HG02610 (cell line): ENCODE measurements at regions not wholly inside any gene's neighbourhood (a gene's known extent, or its start where the extent isn't known, plus 50 kb on each side); places are given as distances from the start of the nearest gene placed in this dataset.
"Not testable (repeated sequence)": the region's sequence is repeated elsewhere in the genome, so short reads cannot be mapped to it uniquely, and the experiment has no call there.

Experiments used
- ATAC-seq: cut with Tn5 transposase; IDR thresholded peaks from one replicate; pipeline ENCODE4 v1.9.1; 2021; ENCODE audit warnings: mild to moderate bottlenecking, moderate library complexity; ENCODE audit not compliant: unreplicated experiment

DNA sequence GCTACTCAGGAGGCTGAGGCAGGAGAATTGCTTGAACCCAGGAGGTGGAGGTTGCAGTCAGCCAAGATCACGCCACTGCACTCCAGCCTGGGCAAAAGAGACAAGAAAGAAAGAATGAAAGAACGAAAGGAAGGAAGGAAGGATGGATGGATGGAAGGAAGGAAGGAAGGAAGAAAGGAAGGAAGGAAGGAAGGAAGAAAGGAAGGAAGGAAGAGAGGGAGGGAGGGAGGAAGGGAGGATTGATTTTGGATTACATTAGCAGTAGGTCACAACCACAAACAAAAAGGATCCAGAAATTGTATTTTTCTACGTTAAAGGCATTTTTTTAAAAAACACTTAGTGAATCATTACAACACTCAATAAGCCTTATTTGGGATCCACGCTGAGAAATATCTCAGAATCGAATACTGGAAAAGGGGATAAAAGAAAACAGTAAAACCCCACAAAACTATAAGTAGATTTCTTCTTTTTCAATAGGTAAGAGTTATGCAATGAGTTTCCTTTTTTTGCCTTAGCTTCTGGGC, 136.9 kb upstream of the FREM1 start:
- no peak for ATAC-seq

DNA sequence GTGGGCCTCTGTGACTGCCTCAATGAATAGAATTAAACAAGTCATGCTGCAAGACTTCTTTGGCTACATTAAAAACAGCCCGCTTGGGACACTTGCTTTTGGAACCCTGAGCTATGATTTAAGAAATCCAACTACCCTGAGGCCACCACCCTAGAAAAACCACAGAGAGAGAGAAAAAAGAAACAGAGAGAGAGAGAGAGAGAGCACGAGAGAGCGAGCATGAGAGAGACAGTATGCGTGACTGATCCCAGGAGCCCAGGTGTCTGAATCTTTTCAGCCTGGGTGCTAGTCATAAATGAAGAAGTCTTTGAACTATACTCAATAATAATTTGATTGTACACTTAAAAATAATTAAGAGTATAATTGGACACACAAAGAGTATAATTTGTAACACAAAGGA, 123.1 kb upstream of the FREM1 start:
- no peak for ATAC-seq

DNA sequence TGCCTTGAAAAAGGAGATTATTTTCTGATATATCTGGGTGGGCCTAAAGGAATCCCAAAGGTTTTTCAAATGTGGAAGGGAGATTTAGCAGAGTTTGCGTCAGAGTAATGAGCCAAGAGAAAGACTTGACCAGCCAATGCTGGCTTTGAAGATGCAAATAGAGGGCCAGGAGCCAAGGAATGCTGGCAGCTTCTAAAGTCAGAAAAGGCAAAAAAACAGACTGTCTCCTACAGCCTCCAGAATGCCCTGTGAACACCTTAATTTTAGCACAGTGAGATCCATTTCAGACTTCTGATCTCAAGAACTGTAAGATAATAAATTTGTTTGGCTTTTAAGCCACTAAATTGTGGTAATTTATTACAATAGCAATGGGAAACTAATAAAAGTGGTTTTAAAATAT, 122.6 kb upstream of the FREM1 start:
- ATAC-seq = no peak

DNA sequence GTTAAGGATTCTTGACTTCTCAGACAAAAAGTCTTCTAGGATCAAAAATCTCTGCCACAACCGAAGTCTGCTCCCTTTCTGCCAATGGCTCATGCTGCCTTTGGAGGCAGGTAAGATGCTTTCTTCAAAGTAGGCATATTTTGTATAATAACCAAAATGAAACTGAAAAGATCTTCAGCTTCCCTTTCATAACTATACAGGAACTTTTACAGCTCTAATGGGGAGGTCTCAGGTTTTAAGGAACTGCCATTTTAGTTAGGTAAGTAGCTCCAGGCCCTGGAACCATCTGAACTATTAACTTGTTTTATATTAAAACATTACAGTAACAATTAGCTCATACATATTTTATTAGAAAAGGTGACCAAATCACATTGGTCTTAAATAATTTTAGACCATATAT, 110.9 kb upstream of the FREM1 start:
- no peak for ATAC-seq

DNA sequence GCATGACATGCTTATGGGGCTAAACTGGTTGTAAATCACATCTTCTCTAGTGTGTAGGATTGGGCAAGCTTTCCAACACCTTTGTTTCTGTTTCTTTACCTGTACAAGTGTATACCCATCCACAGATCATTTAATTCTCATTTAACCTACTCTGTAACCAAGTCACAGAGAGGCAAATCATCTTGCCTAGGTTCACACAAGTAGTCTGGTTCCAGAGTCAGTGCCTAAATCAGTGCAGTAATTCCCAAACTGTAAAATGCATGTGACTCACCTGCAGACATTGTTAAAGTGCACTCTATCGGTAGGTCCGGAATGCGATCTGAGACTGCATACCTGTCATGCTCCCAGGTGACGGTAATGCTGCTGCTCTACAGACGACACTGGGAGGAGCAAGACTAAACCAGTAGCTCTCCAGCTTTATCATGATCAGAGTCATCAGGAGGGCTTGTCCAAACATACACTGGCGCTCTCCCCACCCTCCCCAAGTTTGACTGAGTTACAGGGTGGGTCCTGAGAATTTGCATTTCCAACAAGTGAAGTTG, 107.9 kb upstream of the FREM1 start:
- ATAC-seq = no peak

DNA sequence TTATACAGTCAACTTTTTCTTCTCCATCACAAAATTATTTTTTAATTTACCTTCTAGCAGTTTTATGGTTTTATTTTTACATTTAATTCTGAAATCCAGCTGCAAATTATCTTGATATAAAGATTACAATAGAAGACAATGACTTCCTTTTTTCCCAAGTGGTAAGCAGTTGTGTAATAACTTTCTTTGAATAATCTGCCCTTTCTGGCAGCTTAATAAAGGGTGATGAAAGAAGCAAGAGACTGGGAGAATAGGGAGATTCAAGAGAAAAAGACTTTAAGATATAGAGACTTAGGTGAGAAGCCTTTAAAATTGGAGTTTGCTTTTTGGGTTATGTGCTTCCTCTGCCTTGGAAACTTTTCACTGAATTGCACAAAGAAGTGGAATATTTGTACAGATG, 100.4 kb upstream of the FREM1 start:
- no peak for ATAC-seq

DNA sequence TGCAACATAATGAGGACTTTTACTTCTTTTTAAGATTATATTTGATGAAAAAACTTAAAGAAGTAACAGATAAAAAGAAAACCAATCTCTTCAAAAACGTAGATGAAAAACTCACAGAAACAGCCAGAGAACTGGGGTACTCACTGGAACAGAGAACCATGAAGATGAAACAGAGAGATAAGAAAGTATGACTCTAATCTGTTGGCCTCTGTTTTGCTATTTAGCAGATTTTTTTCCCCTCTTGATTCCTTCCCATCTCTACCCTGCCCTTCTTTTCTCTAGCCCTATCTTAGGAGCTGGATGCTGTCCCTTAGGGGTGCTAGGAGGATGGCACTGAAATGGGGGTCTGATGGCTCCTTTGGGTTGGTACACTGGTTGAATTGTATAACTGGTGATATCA, 97.5 kb upstream of the FREM1 start:
- ATAC-seq = no peak

DNA sequence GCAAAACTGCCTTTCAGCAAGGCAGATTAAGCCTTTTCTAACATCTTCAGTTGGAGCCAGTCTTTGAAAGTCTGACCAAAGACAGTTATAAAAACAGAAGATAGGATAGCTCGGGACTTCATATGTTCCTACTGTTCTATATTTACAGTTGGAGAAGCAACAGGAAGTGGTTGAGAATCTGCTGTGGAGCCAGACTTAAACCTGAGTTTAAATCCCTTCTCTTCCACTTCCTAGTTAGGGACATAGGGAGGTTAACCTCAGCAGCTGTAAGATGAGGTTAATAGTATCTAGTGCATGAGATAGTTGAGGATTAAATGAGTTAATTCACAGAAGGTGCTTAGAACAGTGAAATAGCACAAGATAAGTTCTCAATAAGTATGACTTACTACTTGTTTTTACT, 84.5 kb upstream of the FREM1 start:
- no peak for ATAC-seq

DNA sequence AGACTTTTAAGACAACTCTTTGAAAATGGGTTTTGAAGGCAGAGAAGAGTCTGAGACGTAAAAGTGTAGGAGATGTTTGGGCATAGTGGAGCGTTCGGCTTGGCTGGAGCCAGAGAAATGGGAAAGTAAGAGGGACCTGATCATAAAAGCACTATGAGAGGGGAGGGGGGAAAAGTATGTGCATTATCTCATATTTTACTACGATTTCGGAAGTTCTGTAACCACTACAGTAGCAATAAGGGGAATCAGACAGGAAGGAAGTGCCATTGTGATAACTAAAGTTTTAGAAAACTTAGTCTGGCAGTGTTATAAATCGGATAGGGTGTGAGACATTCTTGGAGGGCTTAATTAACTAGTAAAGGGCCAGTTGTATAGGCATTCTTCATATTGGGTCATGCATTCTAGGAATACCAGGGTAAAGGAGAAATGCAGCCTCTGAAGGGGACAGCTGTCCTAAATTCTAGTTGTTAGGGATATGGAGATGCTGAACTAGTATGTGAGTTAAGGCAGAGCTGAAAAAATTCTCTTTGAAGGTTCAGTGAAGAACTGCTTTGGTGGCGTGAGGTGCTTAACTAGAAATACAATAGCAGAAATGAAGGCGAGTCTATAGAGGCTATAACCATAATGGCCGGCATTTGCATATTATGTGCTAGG, 83.8 kb upstream of the FREM1 start:
- no peak for ATAC-seq

DNA sequence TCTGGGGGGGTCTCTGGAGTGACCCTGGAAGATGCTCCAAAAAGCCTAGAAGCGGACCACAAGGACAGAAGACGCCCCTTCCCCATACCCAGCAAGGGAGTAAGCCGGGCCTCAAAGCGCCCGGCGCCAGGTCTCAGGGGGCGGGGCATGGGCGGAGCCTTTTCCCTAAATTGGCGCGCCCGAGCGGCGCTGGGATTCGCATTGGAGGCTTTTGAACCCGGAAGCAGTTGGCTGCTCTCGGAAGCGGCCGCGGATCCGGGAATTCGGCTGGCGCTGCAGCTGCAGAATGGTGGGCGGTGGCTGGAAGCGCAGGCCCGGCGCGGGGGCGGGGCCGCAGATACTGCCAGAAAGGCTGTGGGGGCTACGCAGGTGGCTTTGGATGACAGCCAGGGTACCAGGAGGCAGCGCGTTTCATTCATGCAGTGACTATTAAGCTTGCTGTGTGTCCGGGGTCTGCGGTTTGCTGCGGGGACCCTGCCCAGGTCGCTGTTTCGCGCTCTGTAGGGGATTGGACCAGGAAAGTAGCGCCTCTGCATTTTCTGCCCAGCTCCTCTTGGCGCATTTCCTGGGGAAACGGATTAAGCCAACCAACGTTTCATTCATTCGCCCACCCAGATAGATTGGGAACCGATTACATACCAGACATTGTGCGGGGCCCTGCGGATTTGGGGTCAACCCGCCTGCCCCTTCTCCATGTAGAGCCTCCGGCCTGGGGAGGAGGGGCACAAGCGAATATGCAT, 83.0 kb upstream of the FREM1 start:
- ATAC-seq = no peak

DNA sequence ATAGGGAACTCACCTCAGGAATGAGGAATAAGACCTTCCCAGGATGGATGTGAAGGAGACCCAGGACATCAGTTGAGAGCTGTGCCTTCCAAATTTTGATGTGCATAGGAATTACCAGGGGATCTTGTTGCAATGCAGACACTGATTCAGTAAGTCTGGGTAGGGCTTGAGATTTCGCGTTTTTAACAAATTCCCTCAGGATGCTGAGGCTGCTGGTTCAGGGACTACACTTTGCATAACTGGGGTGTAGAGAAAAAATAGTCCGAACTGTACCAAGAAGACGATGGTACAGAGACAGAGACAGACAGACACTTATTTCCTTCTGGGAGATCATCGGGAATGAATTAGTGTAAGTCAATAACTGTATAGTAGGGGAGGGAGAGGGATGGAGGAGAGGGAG, 82.3 kb upstream of the FREM1 start:
- ATAC-seq = no peak

DNA sequence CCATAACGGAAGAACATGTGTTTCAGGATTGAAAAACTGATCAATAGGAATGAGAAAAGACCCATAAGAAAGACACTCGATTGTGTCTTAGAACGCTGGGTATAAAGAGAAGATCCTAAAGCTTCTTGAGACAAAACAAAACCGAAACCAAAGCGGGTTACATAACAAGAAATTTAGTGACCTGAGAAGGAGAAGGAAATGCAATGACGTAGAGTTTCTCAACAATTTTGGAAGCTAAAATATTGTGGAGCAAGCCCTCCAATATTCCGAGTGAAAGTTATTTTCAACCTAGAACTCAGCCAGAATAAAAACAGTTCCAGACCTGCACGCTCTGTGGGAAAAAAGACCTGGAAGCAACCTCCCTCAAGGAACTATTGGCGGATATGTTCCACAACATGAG, 81.9 kb upstream of the FREM1 start:
- ATAC-seq = no peak

DNA sequence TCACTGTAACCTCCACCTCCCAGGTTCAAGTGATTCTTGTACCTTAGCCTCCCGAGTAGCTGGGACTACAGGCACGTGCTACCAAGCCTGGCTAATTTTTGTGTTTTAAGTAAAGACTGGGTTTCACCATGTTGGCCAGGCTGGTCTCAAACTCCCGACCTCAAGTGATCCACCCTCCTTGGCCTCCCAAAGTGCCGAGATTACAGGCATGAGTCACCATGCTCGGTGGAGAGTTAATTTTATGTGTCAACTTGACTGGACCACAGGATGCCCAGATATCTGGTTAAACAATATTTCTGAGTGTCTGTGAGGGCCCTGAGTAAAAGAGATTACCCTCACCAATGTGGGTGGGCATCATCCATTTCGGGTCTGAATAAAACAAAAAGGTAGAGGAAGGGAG, 80.4 kb upstream of the FREM1 start:
- ATAC-seq = not testable (repeated sequence)

DNA sequence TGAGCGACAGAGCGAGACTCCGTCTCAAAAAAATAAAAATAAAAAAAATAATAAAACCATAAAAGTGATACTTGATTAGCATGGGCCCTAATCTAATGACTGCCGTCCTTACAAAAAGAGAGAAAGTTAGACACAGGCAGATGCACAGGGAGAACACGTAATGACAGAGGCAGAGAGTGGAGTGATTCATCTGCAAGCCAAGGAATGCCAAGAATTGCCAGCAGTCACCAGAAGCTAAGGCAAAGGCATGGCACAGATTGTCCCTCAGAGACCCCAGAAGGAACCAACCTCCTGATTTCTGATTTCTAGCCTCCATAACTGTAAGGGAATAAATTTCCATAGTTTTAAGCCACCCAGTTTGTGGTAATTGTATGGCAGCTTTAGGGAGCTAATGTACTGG, 79.6 kb upstream of the FREM1 start:
- no peak for ATAC-seq

DNA sequence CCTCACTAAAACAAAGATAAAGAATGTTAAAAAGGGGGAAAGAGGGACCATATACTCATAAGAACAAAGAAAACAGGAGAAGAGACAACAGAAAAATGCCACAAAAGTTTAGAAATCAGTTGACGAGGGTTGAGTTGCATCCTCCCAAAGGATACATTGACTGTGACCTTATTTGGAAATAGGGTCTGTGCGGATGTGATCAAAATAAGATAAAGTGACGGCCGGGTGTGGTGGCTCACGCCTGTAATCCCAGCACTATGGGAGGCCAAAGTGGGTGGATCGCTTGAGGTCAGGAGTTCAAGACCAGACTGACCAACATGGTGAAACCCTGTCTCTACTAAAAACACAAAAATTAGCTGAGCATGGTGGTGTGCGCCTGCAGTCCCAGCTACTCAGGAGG, 79.1 kb upstream of the FREM1 start:
- ATAC-seq = not testable (repeated sequence)

DNA sequence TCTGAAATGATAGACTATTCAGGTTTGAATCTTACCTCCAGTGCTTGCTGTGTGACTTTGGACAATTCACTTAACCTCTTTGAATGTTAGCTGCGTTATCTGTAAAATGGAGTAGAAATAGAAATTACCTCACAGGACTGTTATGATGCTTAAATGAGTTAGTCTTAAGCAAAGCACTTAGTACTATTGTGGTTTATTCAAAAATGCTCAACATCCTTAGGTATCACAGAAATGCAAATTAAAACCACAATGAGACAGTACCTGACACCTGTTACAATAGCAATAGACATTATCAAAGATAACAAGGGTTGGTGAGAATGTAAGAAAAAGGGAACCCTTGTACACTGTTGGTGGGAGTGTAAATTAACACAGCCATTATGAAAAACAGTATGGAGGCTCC, 77.6 kb upstream of the FREM1 start:
- peak; percentile 51 for ATAC-seq

DNA sequence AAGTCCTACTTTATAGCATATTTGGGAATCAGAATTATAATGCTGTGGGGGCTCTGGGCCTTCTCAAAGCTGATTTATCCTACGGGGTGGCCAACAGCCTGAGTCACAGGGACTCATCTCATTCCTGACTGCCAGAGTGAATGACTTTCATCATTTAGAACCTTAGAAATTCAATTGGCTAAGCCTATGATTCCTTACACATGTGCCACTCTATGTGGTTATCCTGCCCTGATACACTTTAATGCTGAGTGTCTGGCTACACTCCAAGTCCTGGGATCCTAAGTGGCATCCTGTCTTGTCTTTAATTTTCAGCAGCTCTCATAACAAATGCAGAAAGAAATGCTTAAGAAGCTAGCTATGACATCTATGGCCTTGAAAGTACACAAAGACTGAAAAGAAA, 75.2 kb upstream of the FREM1 start:
- ATAC-seq = no peak

DNA sequence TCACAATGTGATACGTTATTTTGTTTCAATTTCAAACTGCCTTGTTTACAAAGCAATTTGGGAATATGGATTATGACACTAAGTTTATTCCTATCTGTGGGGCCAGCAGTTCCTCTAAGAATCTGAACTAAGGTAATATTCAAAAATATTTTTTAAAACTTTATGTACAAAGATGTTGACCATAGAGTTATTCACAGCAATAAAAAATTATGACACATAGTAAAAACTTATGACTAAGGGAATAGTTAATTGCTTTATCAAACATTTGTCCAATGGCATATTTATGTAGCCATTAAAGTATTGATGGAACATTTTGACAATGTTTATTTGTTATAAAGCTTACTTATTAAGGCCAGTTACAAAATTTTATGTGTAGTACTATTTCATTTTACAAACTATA, 73.4 kb upstream of the FREM1 start:
- no peak for ATAC-seq

DNA sequence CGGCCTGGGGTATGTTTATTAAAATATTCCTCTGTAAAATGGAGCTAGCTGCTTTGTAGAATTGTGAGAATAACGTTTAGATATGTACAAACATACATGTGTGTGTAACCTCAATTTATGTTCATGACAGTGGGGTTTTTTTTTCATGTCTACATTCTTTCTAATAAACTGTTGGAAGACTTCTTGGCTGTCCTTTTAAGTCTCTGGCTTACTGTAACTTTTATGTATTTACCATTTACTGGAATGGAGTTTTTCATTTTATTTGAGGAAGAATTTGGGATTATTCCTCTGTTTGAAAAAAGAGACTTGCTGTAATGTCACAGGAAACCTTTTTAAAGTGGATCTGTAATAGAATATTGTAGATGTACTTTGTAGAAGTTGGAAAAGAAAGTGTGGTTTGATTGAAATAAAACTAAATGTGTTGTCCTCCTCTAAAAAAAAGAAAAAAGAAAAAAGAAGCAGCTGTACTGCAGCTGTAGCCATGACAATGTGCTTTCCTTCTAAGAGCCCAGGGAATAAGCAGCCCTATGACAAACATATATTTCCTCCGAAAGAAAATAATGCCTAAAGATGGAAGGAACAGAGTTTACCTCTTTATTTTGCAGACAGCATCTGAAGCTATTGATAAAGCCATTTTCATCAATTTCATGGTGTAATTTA, 71.2 kb upstream of the FREM1 start:
- no peak for ATAC-seq

DNA sequence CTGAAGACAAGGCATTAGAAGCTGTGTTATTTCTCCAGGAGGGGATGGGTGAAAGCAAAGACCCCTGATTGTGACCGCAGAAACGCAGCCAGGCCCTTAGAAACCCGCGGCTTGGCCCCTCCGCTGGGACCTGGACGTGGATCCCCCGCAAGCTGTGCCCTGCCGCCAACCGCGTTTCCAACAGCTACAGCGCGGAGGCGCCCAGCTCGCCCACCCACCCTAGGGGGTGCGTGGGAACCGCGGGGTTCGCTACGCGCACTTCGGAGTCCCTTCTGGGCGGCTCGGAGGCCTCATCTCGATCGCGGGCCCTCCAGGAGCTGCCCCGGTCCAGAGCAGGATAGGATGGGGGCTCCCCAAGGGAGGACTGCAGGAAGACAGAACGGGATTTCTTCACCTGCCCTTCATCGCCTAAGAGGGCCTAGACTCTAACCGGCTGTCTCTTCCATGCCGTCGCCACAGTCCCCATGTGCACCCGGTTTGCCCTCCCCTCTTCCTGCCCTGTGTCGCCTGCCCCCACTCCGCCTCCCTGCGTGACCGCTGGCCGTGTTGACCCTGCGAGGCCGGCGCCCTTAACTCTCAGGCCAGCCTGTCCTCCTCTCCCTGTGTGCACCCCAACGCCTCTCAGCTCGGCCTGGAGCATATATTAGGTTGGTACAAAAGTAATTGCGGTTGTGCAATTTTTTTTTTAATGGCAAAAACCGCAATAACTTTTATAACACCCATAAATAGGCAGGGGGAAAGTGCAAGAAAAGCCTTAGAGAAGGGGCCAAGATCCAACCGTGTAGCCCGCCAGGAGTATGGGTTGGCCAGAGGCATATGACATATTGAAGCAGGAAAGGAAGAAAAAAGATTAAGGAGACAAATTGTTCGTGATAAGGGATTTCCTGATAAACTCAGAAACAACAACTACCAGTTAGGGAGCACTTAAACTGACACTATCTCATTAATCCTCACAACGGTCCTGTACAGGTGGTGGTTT, 68.1 kb upstream of the FREM1 start:
- no peak for ATAC-seq
